ENCODE measurements at regions not wholly inside any gene's neighbourhood (a gene's known extent, or its start where the extent isn't known, plus 50 kb on each side); places are given as distances from the start of the nearest gene placed in this dataset.

DNA sequence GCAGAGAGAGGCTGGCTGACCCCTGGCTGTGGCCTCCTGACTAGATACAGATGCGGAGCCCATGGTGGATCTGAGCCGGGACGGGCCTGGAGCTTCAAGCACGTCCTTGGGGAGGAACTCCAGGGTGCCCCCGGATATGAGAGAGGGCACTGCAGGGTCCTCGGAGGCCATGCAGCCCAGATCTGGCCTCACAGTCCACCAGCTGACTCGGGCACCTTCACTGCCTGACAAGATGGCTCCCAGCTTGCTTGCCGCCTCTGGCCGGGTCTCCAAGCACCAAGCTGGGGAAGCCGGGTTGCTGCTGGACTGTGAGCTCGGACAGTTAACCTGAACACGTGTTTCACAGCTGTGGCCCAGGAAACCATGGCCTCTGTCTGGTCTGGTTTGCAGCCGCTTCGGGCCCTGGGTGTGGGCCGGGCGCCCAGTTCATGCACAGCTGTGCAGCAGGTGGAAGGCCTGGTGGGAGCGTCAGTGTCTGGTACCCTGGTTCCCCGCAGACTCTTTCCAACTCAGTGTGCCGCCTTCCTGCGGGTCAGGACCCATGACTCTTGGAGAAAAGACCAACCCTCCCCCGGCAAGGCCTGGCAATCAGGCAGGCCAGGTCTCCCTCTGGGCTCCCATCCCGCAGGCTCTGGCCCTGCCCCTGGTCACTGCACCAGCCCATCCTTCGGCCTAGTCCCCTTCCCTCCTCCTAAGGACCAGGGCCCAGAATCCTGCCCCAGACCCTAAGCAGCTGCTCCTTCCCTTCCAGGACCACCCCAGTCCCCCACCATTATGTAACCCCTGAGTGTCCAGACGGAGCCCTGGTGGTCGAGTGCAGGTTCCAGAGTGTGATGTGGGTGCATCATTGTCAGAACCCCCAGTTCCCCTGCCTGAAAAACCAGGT, 74.6 kb upstream of the OTOS start (continued):
- TF ChIP-seq SUPT20H (IDR thresholded peaks at IDR 0.05; ENCODE audit: borderline replicate concordance, control insufficient read depth, low read depth, low read length) (no peak), MTA2 (IDR thresholded peaks at IDR 0.05; ENCODE audit: low read depth) (no peak)

DNA sequence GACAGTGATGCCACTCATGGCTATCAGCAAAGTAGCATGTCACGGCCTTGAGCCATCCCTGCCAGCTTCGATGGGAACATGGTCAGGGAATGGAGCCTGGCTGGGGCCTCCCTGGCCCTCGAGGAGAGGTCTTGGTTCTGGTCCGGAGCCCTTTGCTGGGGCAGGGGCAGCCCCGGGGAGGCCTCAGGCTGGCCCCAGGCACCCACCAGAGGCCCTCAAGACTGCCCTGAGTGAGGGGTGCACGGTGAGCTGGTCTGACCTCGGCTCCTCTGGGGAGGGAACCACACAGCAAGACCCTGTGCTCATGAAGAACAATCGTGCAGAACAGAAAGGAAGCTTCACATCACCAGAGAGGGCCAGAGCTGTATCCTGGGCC, 75.2 kb upstream of the OTOS start:
- ChIA-PET CTCF (no interaction called here), POLR2A (no interaction called here), SMC1A (ENCODE audit: uncharacterized antibody, unreplicated experiment) (no interaction called here), RAD21 (ENCODE audit: unreplicated experiment) (no interaction called here)
- no peak overlapping the region for H2AFZ ChIP-seq (ENCODE audit: control insufficient read depth, low read depth, low read length)
- no peaks in the 10 kb centered on the region for H3K4me1 ChIP-seq (ENCODE audit: control insufficient read depth, insufficient read depth, low read length)
- no peak for FAIRE-seq
- no TSS peak for BruUV-seq (replicated peaks)
- no peaks in the 10 kb centered on the region for H3K79me2 ChIP-seq (ENCODE audit: control insufficient read depth, insufficient read depth, low read length)
- H3K27ac ChIP-seq (ENCODE audit: control insufficient read depth, insufficient read depth), result no peak overlapping the region
- ATAC-seq, result no peak
- no peaks in the 10 kb centered on the region for H3K9me3 ChIP-seq (replicated peaks; ENCODE audit: control insufficient read depth, insufficient read depth, low read length)
- no peaks in the 10 kb centered on the region; a peak in 1 of 4 replicates for H3K27me3 ChIP-seq (replicated peaks in 1 of 2; ENCODE audit: control insufficient read depth in 2 of 2, insufficient read depth in 2 of 2, low read length in 1 of 2)
- in situ Hi-C loops (cut with MboI), result no loop called here
- no peak overlapping the region for H3K4me2 ChIP-seq (ENCODE audit: control insufficient read depth, insufficient read depth)
- H3K4me3 ChIP-seq, result no peak overlapping the region
- WGBS (ENCODE audit: insufficient coverage, insufficient replicate concordance, low lambda C conversion rate, missing lambda C conversion rate), result 6% methylated on average over 8 of the region's 8 CpGs
- intact Hi-C loops (cut with micrococcal nuclease; ENCODE audit: unreplicated experiment), result no loop called here
- no peak overlapping the region for H3K9ac ChIP-seq (ENCODE audit: control insufficient read depth, insufficient read depth, low read length)
- no peaks in the 10 kb centered on the region for H4K20me1 ChIP-seq (ENCODE audit: control insufficient read depth, insufficient read depth)
- DNase-seq (ENCODE audit: low read depth, low spot score), result no peak
- no peaks in the 10 kb centered on the region for H3K36me3 ChIP-seq (ENCODE audit: control insufficient read depth in 2 of 2, insufficient read depth in 2 of 2, low read length in 1 of 2)
- TF ChIP-seq CBX3 (IDR thresholded peaks at IDR 0.05; ENCODE audit: borderline replicate concordance, low read depth), result no peak
- TF ChIP-seq NFXL1 (IDR thresholded peaks at IDR 0.05; ENCODE audit: borderline replicate concordance), result no peak
- TF ChIP-seq IRF4 (IDR thresholded peaks at IDR 0.05; ENCODE audit: low read depth, low read length), result no peak
- TF ChIP-seq SREBF1 (IDR thresholded peaks at IDR 0.05; ENCODE audit: low read length), result no peak
- TF ChIP-seq, protein P1, sequence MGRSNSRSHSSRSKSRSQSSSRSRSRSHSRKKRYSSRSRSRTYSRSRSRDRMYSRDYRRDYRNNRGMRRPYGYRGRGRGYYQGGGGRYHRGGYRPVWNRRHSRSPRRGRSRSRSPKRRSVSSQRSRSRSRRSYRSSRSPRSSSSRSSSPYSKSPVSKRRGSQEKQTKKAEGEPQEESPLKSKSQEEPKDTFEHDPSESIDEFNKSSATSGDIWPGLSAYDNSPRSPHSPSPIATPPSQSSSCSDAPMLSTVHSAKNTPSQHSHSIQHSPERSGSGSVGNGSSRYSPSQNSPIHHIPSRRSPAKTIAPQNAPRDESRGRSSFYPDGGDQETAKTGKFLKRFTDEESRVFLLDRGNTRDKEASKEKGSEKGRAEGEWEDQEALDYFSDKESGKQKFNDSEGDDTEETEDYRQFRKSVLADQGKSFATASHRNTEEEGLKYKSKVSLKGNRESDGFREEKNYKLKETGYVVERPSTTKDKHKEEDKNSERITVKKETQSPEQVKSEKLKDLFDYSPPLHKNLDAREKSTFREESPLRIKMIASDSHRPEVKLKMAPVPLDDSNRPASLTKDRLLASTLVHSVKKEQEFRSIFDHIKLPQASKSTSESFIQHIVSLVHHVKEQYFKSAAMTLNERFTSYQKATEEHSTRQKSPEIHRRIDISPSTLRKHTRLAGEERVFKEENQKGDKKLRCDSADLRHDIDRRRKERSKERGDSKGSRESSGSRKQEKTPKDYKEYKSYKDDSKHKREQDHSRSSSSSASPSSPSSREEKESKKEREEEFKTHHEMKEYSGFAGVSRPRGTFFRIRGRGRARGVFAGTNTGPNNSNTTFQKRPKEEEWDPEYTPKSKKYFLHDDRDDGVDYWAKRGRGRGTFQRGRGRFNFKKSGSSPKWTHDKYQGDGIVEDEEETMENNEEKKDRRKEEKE (IDR thresholded peaks at IDR 0.05), result no peak
- no peak for TF ChIP-seq MEF2B (IDR thresholded peaks at IDR 0.05; ENCODE audit: partially characterized antibody, poor library complexity, severe bottlenecking)
- TF ChIP-seq, protein P2, sequence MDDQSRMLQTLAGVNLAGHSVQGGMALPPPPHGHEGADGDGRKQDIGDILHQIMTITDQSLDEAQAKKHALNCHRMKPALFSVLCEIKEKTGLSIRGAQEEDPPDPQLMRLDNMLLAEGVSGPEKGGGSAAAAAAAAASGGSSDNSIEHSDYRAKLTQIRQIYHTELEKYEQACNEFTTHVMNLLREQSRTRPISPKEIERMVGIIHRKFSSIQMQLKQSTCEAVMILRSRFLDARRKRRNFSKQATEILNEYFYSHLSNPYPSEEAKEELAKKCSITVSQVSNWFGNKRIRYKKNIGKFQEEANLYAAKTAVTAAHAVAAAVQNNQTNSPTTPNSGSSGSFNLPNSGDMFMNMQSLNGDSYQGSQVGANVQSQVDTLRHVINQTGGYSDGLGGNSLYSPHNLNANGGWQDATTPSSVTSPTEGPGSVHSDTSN (IDR thresholded peaks at IDR 0.05; ENCODE audit: insufficient replicate concordance, low read depth, low read length), result no peak
- no peak for TF ChIP-seq CHD1 (IDR thresholded peaks at IDR 0.05; ENCODE audit: low read depth, low read length)
- no peak for TF ChIP-seq SMAD1 (IDR thresholded peaks at IDR 0.05; ENCODE audit: low read depth, partially characterized antibody)
- no peak for TF ChIP-seq NFYA (IDR thresholded peaks at IDR 0.05; ENCODE audit: borderline replicate concordance, low read depth, low read length)
- no peak for TF ChIP-seq FOS (IDR thresholded peaks at IDR 0.05; ENCODE audit: borderline replicate concordance, extremely low read depth, insufficient read length)
- no peak for TF ChIP-seq ATF7 (IDR thresholded peaks at IDR 0.05; ENCODE audit: low read depth)
- no peak for TF ChIP-seq SREBF2 (IDR thresholded peaks at IDR 0.05; ENCODE audit: low read length)
- TF ChIP-seq, protein P3, sequence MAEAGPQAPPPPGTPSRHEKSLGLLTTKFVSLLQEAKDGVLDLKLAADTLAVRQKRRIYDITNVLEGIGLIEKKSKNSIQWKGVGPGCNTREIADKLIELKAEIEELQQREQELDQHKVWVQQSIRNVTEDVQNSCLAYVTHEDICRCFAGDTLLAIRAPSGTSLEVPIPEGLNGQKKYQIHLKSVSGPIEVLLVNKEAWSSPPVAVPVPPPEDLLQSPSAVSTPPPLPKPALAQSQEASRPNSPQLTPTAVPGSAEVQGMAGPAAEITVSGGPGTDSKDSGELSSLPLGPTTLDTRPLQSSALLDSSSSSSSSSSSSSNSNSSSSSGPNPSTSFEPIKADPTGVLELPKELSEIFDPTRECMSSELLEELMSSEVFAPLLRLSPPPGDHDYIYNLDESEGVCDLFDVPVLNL (IDR thresholded peaks at IDR 0.05; ENCODE audit: low read depth, low read length), result no peak
- TF ChIP-seq, protein P4, sequence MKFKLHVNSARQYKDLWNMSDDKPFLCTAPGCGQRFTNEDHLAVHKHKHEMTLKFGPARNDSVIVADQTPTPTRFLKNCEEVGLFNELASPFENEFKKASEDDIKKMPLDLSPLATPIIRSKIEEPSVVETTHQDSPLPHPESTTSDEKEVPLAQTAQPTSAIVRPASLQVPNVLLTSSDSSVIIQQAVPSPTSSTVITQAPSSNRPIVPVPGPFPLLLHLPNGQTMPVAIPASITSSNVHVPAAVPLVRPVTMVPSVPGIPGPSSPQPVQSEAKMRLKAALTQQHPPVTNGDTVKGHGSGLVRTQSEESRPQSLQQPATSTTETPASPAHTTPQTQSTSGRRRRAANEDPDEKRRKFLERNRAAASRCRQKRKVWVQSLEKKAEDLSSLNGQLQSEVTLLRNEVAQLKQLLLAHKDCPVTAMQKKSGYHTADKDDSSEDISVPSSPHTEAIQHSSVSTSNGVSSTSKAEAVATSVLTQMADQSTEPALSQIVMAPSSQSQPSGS (IDR thresholded peaks at IDR 0.05; ENCODE audit: low read length), result no peak

All from GM12878 (cell line).